ENCODE measurements at regions not wholly inside any gene's neighbourhood (a gene's known extent, or its start where the extent isn't known, plus 50 kb on each side); places are given as distances from the start of the nearest gene placed in this dataset.

- no peak for TF ChIP-seq CTCF (IDR thresholded peaks at IDR 0.05)
- no peak for TF ChIP-seq POLR2A (IDR thresholded peaks at IDR 0.05)
These were observed 165.5 kb downstream of the C9orf50 start for GRCh38 chr9:129455151-129455995.
